Pancreas (tissue), 10 donors: ENCODE measurements at regions not wholly inside any gene's neighbourhood (a gene's known extent, or its start where the extent isn't known, plus 50 kb on each side); places are given as distances from the start of the nearest gene placed in this dataset.
"Not testable (repeated sequence)": the region's sequence is repeated elsewhere in the genome, so short reads cannot be mapped to it uniquely, and the experiment has no call there.

Experiments used
- ATAC-seq, 4 donors: fragments of 200-7000 bp; cut with Tn5 transposase; one replicate each; pipeline versions ENCODE4 v1.8.0 to v1.9.1; 2020; ENCODE audit warnings: mild to moderate bottlenecking in 4 of 4, moderate library complexity in 4 of 4
- DNase-seq, 6 donors: peaks; one replicate each; pipeline ENCODE4 v3.0.0-alpha.2; 2020
- FAIRE-seq: peaks from 2 replicates; lab custom pipeline; 2012; peaks lifted over from hg19 to GRCh38; lab: Jason Lieb, UNC
- H3K27ac ChIP-seq, 4 donors: fragments of 200-600 bp; sonication (generic); 1 replicate in 3 of 4; 2 replicates in 1 of 4; pipeline versions ENCODE4 v1.5.0 to v1.8.0; 2020
- H3K27me3 ChIP-seq, 4 donors: fragments of 200-600 bp; one replicate each; pipeline ENCODE4 v1.8.0; 2021
- H3K36me3 ChIP-seq, 3 donors: fragments of 200-600 bp; sonication (generic) in 1 of 3; one replicate each; pipeline versions ENCODE4 v1.5.0 to v1.8.0; 2020 to 2021
- H3K4me1 ChIP-seq, 3 donors: fragments of 200-600 bp; one replicate each; pipeline ENCODE4 v1.8.0; 2021
- H3K4me3 ChIP-seq, 4 donors: fragments of 200-600 bp; sonication (generic) in 2 of 4; one replicate each; pipeline versions ENCODE4 v1.5.0 to v1.8.0; 2020 to 2021
- H3K9me3 ChIP-seq, 4 donors: fragments of 200-600 bp; one replicate each; pipeline ENCODE4 v1.8.0; 2021
- WGBS, 2 donors: extraction: QIAGEN DNeasy Blood & Tissue Kit; methylation state at CpG; one replicate each; pipeline ENCODE4 v1.1.7; 2013; 5-methylcytosine and 5-hydroxymethylcytosine counted together
- intact Hi-C, 3 donors: fragments of 100-400 bp; cut with DNase I; formaldehyde crosslinking; loops; one replicate each; pipeline versions ENCODE4 v1.11.1 to v1.14.2; 2022
- TF ChIP-seq, protein P1 (sequence below), 4 donors: fragments of 200-600 bp; sonication (generic) in 3 of 4; IDR thresholded peaks; one replicate each; pipeline versions ENCODE4 v1.5.0 to v1.8.0; 2021; ENCODE audit warnings: antibody characterized with exemption in 4 of 4
- donor health status: healthy with polysubstance abuse.
- donor health status: DM: no; HTN: no; CAD: no; lungs with moderate emphysema.
- donor health status: DM: no; HTN: no; CAD: no.
- donor health status: control.
- donor health status: control.
- donor health status: Bipolar disorder and iron deficiency.
- donor health status: DM: yes; HTN: yes; CAD: no.
- donor health status: DM: no; HTN: no; CAD: no.
- donor health status: DM: no; HTN: no; CAD: no.
- donor health status: DM: yes; HTN: yes; CAD: no.

DNA sequence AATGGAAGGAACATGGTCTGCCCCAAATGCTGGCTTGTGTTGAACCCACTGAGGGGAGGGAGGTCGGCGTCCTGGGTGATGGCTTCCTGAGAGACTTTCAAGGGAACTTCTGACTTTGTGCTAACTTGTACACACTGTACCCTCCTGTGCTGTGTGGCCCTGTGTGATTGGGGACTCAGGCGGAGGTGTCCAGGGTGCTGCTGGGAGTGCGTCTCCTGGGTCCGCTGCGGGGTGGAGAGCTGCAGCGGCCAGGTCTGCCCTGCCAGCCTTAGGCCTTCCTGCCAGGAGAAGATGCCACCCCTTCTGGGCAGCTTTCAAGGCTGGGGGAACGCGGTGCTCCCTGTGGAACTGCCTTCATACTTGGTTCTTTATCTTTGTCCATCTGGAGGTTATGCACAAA lies 170.1 kb downstream of the URI1 start:
- no peak for ATAC-seq
- H3K27me3 ChIP-seq = no peaks in the 10 kb centered on the region
- H3K9me3 ChIP-seq = no peaks in the 10 kb centered on the region
- no peak for DNase-seq
- TF ChIP-seq, protein P1, sequence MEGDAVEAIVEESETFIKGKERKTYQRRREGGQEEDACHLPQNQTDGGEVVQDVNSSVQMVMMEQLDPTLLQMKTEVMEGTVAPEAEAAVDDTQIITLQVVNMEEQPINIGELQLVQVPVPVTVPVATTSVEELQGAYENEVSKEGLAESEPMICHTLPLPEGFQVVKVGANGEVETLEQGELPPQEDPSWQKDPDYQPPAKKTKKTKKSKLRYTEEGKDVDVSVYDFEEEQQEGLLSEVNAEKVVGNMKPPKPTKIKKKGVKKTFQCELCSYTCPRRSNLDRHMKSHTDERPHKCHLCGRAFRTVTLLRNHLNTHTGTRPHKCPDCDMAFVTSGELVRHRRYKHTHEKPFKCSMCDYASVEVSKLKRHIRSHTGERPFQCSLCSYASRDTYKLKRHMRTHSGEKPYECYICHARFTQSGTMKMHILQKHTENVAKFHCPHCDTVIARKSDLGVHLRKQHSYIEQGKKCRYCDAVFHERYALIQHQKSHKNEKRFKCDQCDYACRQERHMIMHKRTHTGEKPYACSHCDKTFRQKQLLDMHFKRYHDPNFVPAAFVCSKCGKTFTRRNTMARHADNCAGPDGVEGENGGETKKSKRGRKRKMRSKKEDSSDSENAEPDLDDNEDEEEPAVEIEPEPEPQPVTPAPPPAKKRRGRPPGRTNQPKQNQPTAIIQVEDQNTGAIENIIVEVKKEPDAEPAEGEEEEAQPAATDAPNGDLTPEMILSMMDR (IDR thresholded peaks at IDR 0.05) = no peak
- WGBS, 2 donors = 80 to 90% methylated on average over 9 of the region's 9 CpGs
- H3K27ac ChIP-seq = no peak overlapping the region
- no peaks in the 10 kb centered on the region for H3K36me3 ChIP-seq
- no peaks in the 10 kb centered on the region for H3K4me1 ChIP-seq
- no peak for FAIRE-seq
- intact Hi-C loops = no loop called here
- no peak overlapping the region for H3K4me3 ChIP-seq

DNA sequence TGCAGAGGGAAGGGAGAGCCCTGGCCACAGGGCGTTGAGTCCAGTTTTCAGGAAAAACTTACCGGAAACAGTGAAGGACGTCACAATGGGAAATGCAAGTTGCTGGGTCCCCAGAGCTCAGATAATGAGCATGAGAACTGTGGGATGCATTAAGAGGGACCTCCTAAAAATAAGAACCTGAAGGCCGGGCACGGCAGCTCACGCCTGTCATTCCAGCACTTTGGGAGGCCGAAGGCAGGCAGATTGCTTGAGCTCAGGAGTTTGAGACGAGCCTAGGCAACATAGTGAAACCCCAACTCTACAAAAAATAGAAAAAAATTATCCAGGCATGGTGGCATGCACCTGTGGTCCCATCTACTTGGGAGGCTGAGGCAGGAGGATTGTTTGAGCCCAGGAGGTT lies 170.6 kb downstream of the URI1 start:
- ATAC-seq = no peak
- no peak for DNase-seq
- intact Hi-C loops = no loop called here
- TF ChIP-seq, protein P1 (IDR thresholded peaks at IDR 0.05) = no peak
- no peak overlapping the region for H3K27ac ChIP-seq
- 76 to 83% methylated on average over 8 of the region's 8 CpGs for WGBS, 2 donors
- FAIRE-seq = no peak
- no peaks in the 10 kb centered on the region for H3K9me3 ChIP-seq
- H3K27me3 ChIP-seq = no peaks in the 10 kb centered on the region
- H3K4me1 ChIP-seq = no peaks in the 10 kb centered on the region
- H3K36me3 ChIP-seq = no peaks in the 10 kb centered on the region
- no peak overlapping the region for H3K4me3 ChIP-seq

DNA sequence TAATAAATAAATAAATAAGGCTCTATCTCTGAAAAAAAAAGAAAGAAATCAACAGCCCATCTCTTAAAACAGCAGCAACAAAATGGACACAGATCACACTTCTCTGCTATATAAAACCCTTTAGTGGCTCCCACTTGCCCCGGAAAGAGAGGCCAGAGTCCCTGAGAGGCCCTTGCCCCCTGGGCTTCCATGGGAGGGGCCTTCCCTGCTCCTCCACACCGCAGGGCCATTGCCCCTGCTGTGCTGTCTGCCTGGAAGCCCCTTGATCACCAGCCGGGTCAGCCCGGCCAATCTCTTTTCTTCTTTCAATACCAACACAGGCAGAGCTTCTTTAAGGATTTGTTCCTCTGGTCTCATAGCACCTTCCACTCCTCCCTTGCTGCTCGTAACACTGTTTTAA lies 171.1 kb downstream of the URI1 start:
- Histone ChIP-seq H3K4me1 (no peaks in the 10 kb centered on the region), H3K27me3 (no peaks in the 10 kb centered on the region), H3K27ac (no peak overlapping the region), H3K36me3 (no peaks in the 10 kb centered on the region), H3K9me3 (no peaks in the 10 kb centered on the region), H3K4me3 (no peak overlapping the region)
- FAIRE-seq (no peak), ATAC-seq (no peak), DNase-seq (no peak)
- intact Hi-C loops = no loop called here
- WGBS, 2 donors = 65% methylated on average over 5 of the region's 5 CpGs
- TF ChIP-seq, protein P1 (IDR thresholded peaks at IDR 0.05) = no peak

DNA sequence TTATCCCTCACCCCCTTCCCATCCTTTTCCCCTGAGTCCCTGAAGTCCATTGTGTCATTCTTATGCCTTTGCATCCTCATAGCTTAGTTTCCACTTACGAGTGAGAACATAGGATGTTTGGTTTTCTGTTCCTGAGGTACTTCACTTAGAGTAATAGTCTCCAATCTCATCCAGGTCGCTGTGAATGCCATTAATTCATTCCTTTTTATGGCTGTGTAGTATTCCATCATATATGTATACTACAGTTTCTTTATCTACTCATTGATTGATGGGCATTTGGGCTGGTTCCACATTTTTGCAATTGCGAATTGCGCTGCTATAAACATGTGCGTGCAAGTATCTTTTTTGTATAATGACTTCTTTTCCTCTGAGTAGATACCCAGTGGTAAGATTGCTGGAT lies 172.1 kb downstream of the URI1 start:
- WGBS, 2 donors = 66 to 74% methylated on average over 5 of the region's 5 CpGs
- FAIRE-seq, H3K4me1 ChIP-seq, H3K9me3 ChIP-seq, intact Hi-C loops, ATAC-seq, H3K27me3 ChIP-seq, DNase-seq, H3K27ac ChIP-seq, H3K36me3 ChIP-seq, H3K4me3 ChIP-seq: not testable (repeated sequence)

DNA sequence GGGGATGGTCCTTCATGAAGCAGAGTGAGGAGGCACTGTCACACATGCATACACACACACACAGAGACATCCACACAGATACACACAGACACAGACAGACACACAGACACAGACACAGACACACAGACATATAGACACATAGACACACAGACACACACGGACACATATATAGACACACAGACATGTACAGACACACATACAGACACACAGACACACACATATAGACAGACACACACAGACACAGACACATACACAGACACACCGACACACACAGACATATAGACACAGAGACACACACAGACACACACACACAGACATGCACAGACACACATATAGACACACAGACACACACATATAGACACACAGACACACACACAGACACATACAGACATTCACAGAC lies 173.9 kb downstream of the URI1 start:
- Histone ChIP-seq H3K4me1 (no peaks in the 10 kb centered on the region), H3K4me3 (no peak overlapping the region), H3K36me3 (no peaks in the 10 kb centered on the region), H3K27me3 (no peaks in the 10 kb centered on the region), H3K9me3 (no peaks in the 10 kb centered on the region), H3K27ac (no peak overlapping the region)
- 80 to 89% methylated on average over 2 of the region's 2 CpGs for WGBS, 2 donors
- ATAC-seq (no peak), DNase-seq (no peak), FAIRE-seq (no peak)
- intact Hi-C loops = no loop called here
- TF ChIP-seq, protein P1 (IDR thresholded peaks at IDR 0.05) = no peak

DNA sequence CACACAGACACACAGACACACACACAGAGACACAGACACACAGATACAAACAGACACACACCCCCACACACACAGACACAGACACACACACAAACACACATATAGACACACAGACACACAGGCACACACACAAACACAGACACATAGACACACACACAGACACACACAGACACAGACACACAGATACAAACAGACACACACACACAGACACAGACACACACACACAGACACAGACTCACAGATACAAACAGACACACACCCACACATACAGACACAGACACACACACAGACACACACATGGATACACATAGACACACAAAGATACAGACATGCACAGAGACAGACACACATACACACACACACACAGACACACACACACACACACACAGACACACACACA lies 174.5 kb downstream of the URI1 start:
- H3K27ac ChIP-seq = no peak overlapping the region
- intact Hi-C loops = no loop called here
- ATAC-seq = no peak
- no peak overlapping the region for H3K4me3 ChIP-seq
- H3K27me3 ChIP-seq = no peaks in the 10 kb centered on the region
- no peaks in the 10 kb centered on the region for H3K4me1 ChIP-seq
- TF ChIP-seq, protein P1 (IDR thresholded peaks at IDR 0.05) = no peak
- no peak for FAIRE-seq
- H3K36me3 ChIP-seq = no peaks in the 10 kb centered on the region
- no peaks in the 10 kb centered on the region for H3K9me3 ChIP-seq
- peak in 1 of 6 donors; percentile 3 for DNase-seq
